Endodermal cell (in vitro differentiated cells): ENCODE measurements at regions not wholly inside any gene's neighbourhood (a gene's known extent, or its start where the extent isn't known, plus 50 kb on each side); places are given as distances from the start of the nearest gene placed in this dataset.

ENCODE experiments used
- DNase-seq: peaks from one replicate; pipeline ENCODE4 v3.0.0-alpha.2; 2017
- H3K27ac ChIP-seq: 2 replicates; pipeline ENCODE4 v1.5.1; 2013; ENCODE audit warnings: mild to moderate bottlenecking, low read depth, low read length, moderate library complexity
- H3K27me3 ChIP-seq: 2 replicates; pipeline ENCODE4 v1.6.1; 2013; ENCODE audit warnings: mild to moderate bottlenecking, low read length, moderate library complexity; ENCODE audit not compliant: insufficient read depth, control insufficient read depth, poor library complexity, severe bottlenecking
- H3K36me3 ChIP-seq: 2 replicates; pipeline ENCODE4 v1.7.0; 2013; ENCODE audit warnings: mild to moderate bottlenecking, low read length, moderate library complexity; ENCODE audit not compliant: control insufficient read depth, insufficient read depth
- H3K4me1 ChIP-seq: one replicate; pipeline ENCODE4 v1.7.0; 2013; ENCODE audit warnings: low read length; ENCODE audit not compliant: control insufficient read depth, insufficient read depth
- H3K4me3 ChIP-seq: 2 replicates; pipeline ENCODE4 v1.5.1; 2013; ENCODE audit warnings: mild to moderate bottlenecking, low read length, moderate library complexity
- H3K9ac ChIP-seq: 2 replicates; pipeline ENCODE4 v1.6.1; 2013; ENCODE audit warnings: mild to moderate bottlenecking, low read length, moderate library complexity; ENCODE audit not compliant: poor library complexity, severe bottlenecking; ENCODE audit errors: extremely low read depth
- H3K9me3 ChIP-seq: 2 replicates; pipeline ENCODE4 v1.6.1; 2013; ENCODE audit warnings: mild to moderate bottlenecking, low read length, moderate library complexity; ENCODE audit not compliant: control insufficient read depth
- H3K27ac Mint-ChIP-seq: 2 replicates; pipeline ENCODE4 v1.8.0; 2020; ENCODE audit warnings: mixed read lengths
- H3K27me3 Mint-ChIP-seq: 2 replicates; pipeline ENCODE4 v1.8.0; 2021; ENCODE audit warnings: mild to moderate bottlenecking, mixed read lengths; ENCODE audit not compliant: insufficient read depth
- H3K36me3 Mint-ChIP-seq: 2 replicates; pipeline ENCODE4 v1.8.0; 2020; ENCODE audit warnings: low read depth, mixed read lengths
- H3K4me1 Mint-ChIP-seq: 2 replicates; pipeline ENCODE4 v1.8.0; 2020; ENCODE audit warnings: mixed read lengths
- H3K4me3 Mint-ChIP-seq: 2 replicates; pipeline ENCODE4 v1.8.0; 2020; ENCODE audit warnings: mild to moderate bottlenecking, moderate library complexity, mixed read lengths
- H3K9me3 Mint-ChIP-seq: 2 replicates; pipeline ENCODE4 v1.8.0; 2020; ENCODE audit warnings: mild to moderate bottlenecking, mixed read lengths
- WGBS, 2 experiments: methylation state at CpG; one replicate each; pipeline versions ENCODE4 v1.1.5 to v1.1.7; 2013; ENCODE audit warnings: missing lambda C conversion rate in 2 of 2, mixed read lengths in 1 of 2; ENCODE audit not compliant: insufficient coverage in 1 of 2, insufficient read length in 1 of 2; 5-methylcytosine and 5-hydroxymethylcytosine counted together
- TF ChIP-seq, protein P1 (sequence below): fragments of 200-600 bp; sonication (generic); conservative IDR thresholded peaks from 2 replicates; pipeline ENCODE4 v1.5.0; 2021; ENCODE audit warnings: antibody characterized with exemption, mild to moderate bottlenecking

GRCh38 chr9:88821033-88821745 lies 170.1 kb upstream of the S1PR3 start:
- Mint-ChIP-seq H3K4me3 (no peak overlapping the region), H3K9me3 (no peaks in the 10 kb centered on the region), H3K27ac (no peak overlapping the region), H3K27me3 (no peaks in the 10 kb centered on the region), H3K4me1 (peaks cover 22% of the 10 kb centered on the region), H3K36me3 (no peaks in the 10 kb centered on the region)
- H3K4me1 ChIP-seq: peaks cover 7% of the 10 kb centered on the region
- 100% methylated on average over 1 of the region's 2 CpGs; no CpG with 5 or more reads in 1 of the 2 experiments for WGBS, 2 experiments
- no peaks in the 10 kb centered on the region for H3K27me3 ChIP-seq
- DNase-seq: no peak
- H3K9me3 ChIP-seq: no peaks in the 10 kb centered on the region
- no peak overlapping the region for H3K27ac ChIP-seq
- no peaks in the 10 kb centered on the region for H3K36me3 ChIP-seq
- TF ChIP-seq, protein P1, sequence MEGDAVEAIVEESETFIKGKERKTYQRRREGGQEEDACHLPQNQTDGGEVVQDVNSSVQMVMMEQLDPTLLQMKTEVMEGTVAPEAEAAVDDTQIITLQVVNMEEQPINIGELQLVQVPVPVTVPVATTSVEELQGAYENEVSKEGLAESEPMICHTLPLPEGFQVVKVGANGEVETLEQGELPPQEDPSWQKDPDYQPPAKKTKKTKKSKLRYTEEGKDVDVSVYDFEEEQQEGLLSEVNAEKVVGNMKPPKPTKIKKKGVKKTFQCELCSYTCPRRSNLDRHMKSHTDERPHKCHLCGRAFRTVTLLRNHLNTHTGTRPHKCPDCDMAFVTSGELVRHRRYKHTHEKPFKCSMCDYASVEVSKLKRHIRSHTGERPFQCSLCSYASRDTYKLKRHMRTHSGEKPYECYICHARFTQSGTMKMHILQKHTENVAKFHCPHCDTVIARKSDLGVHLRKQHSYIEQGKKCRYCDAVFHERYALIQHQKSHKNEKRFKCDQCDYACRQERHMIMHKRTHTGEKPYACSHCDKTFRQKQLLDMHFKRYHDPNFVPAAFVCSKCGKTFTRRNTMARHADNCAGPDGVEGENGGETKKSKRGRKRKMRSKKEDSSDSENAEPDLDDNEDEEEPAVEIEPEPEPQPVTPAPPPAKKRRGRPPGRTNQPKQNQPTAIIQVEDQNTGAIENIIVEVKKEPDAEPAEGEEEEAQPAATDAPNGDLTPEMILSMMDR: no peak
- H3K9ac ChIP-seq: no peak overlapping the region
- H3K4me3 ChIP-seq: no peak overlapping the region

GRCh38 chr9:88821746-88822106 lies 169.5 kb upstream of the S1PR3 start:
- Histone ChIP-seq H3K36me3 (no peaks in the 10 kb centered on the region), H3K27ac (no peak overlapping the region), H3K27me3 (no peaks in the 10 kb centered on the region), H3K4me1 (peaks cover 7% of the 10 kb centered on the region), H3K9me3 (no peaks in the 10 kb centered on the region), H3K9ac (no peak overlapping the region), H3K4me3 (no peak overlapping the region)
- Mint-ChIP-seq H3K4me1 (peaks cover 22% of the 10 kb centered on the region), H3K9me3 (no peaks in the 10 kb centered on the region), H3K4me3 (no peak overlapping the region), H3K36me3 (no peaks in the 10 kb centered on the region), H3K27me3 (no peaks in the 10 kb centered on the region), H3K27ac (no peak overlapping the region)
- WGBS, 2 experiments: 83 to 93% methylated on average over 1 of the region's 1 CpG
- no peak for DNase-seq
- TF ChIP-seq, protein P1: no peak

DNA sequence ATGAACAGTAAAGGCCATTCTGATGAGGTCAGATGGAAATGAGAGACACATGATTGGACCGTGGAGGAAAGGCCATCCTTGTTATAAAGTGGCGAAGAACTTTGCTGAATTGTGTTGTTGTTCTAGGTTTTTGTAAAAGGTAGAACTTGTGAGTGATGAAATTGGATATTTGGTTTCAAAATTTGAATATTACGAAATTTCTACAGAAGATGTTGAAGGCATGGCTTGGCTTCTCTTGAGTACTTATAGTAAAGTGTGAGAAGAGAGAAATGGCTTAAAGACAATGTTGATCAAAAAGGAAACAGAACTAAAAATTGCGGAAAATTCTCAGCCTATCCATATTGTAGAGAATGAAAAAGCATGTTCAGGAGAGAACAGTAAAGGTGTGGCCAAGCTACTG lies 166.6 kb upstream of the S1PR3 start:
- H3K27ac Mint-ChIP-seq: no peak overlapping the region
- H3K9me3 ChIP-seq: no peaks in the 10 kb centered on the region
- H3K27ac ChIP-seq: no peak overlapping the region
- no peaks in the 10 kb centered on the region for H3K27me3 Mint-ChIP-seq
- TF ChIP-seq, protein P1: no peak
- 93 to 96% methylated on average over 4 of the region's 4 CpGs for WGBS, 2 experiments
- H3K36me3 ChIP-seq: no peaks in the 10 kb centered on the region
- DNase-seq: no peak
- H3K4me3 ChIP-seq: no peak overlapping the region
- no peaks in the 10 kb centered on the region for H3K9me3 Mint-ChIP-seq
- no peak overlapping the region for H3K9ac ChIP-seq
- H3K4me3 Mint-ChIP-seq: no peak overlapping the region
- H3K36me3 Mint-ChIP-seq: no peaks in the 10 kb centered on the region
- H3K4me1 Mint-ChIP-seq: peaks cover 5% of the 10 kb centered on the region
- H3K4me1 ChIP-seq: peaks cover under 1% of the 10 kb centered on the region
- H3K27me3 ChIP-seq: no peaks in the 10 kb centered on the region
